ENCODE measurements at regions not wholly inside any gene's neighbourhood (a gene's known extent, or its start where the extent isn't known, plus 50 kb on each side); places are given as distances from the start of the nearest gene placed in this dataset.

GRCh38 chr4:179596621-179597020 is 2154.4 kb upstream of the AGA start:
- in situ Hi-C loops (cut with MboI; ENCODE audit: low sequenced_read_pairs) (no loop called here), dilution Hi-C loops (cut with HindIII; ENCODE audit: low sequenced_read_pairs, unreplicated experiment) (no loop called here), intact Hi-C loops (cut with micrococcal nuclease) (no loop called here)
- POLR2A ChIA-PET (ENCODE audit: unreplicated experiment): no interaction called here
- Histone ChIP-seq H3K18ac (ENCODE audit: low read depth, low read length) (peak overlapping the region; percentile 54; the same call in 1 of the 2 replicates), H3K27ac (ENCODE audit: insufficient read depth, low read length) (no peak overlapping the region), H3K36me3 (ENCODE audit: control insufficient read depth, insufficient read depth, low read length) (no peaks in the 10 kb centered on the region), H3K4me3 (ENCODE audit: insufficient read depth, low read depth, low read length) (no peak overlapping the region), H3K4me1 (ENCODE audit: control insufficient read depth, insufficient read depth, low read length) (peaks cover 6% of the 10 kb centered on the region), H2BK120ac (ENCODE audit: low read depth, low read length) (peak overlapping the region; percentile 55), H3K14ac (replicated peaks; ENCODE audit: low read depth, low read length) (no peak overlapping the region), H2BK5ac (ENCODE audit: low read depth, low read length, poor library complexity, severe bottlenecking) (peak overlapping the region; percentile 69), H2AK9ac (replicated peaks; ENCODE audit: low read depth, low read length, poor library complexity) (no peak overlapping the region), H2AK5ac (ENCODE audit: low read depth, low read length) (no peak overlapping the region), H3K9ac (ENCODE audit: low read depth, low read length) (no peak overlapping the region), H3K23ac (ENCODE audit: low read depth, low read length) (no peak overlapping the region), H3K4ac (ENCODE audit: low read depth, low read length) (peak overlapping the region; percentile 29; the same call in 1 of the 2 replicates), H4K91ac (ENCODE audit: insufficient read depth, low read depth, low read length) (no peak overlapping the region), H3K4me2 (ENCODE audit: low read depth, low read length) (no peak overlapping the region; the same call in 1 of the 2 replicates), H3K27me3 (ENCODE audit: control insufficient read depth, insufficient read depth, low read length) (no peaks in the 10 kb centered on the region), H3K79me1 (ENCODE audit: low read depth in 1 of 2, low read length in 2 of 2) (no peaks in the 10 kb centered on the region), H4K20me1 (ENCODE audit: insufficient read depth, low read length) (no peaks in the 10 kb centered on the region), H3K56ac (ENCODE audit: extremely low read depth, insufficient read depth, low read length) (no peak overlapping the region), H4K5ac (ENCODE audit: low read depth, low read length) (no peak overlapping the region; the same call in 1 of the 2 replicates), H3K9me3 (ENCODE audit: control insufficient read depth, insufficient read depth, low read length) (no peaks in the 10 kb centered on the region), H2BK15ac (ENCODE audit: low read depth, low read length) (peak overlapping the region; percentile 0; the same call in 1 of the 3 replicates), H3K9me1 (ENCODE audit: insufficient read depth, low read length) (no peaks in the 10 kb centered on the region; the same call in 1 of the 2 replicates), H2AFZ (replicated peaks; ENCODE audit: low read length, poor library complexity) (no peak overlapping the region), H4K8ac (ENCODE audit: low read depth in 2 of 2, low read length in 2 of 2) (peak overlapping the region; percentile 6 to 25; a peak in 1 of 4 replicates), H2BK20ac (ENCODE audit: low read depth, low read length) (peak overlapping the region; percentile 15)
- no CpG with 5 or more reads among the region's 2 CpGs for WGBS, 2 experiments (ENCODE audit: extremely low coverage in 2 of 2, insufficient read length in 1 of 2)
- CTCF ChIA-PET: interaction anchor here (1.0 to 1.5 kb wide), 2 partner anchors 8 to 14 kb away, joined by 4 to 5 read pairs; no protein-coding TSS in a partner anchor
- ATAC-seq (ENCODE audit: low read depth): peak; percentile 40
- no TSS peak for BruUV-seq (replicated peaks)
- peak; percentile 72 for DNase-seq
- TF ChIP-seq CEBPB (IDR thresholded peaks at IDR 0.05; ENCODE audit: low read depth, low read length): no peak

All from IMR-90 (cell line).